CD1c-positive myeloid dendritic cell (primary cell): ENCODE measurements at regions not wholly inside any gene's neighbourhood (a gene's known extent, or its start where the extent isn't known, plus 50 kb on each side); places are given as distances from the start of the nearest gene placed in this dataset.

Source experiments
- DNase-seq: peaks from one replicate; pipeline ENCODE4 v3.0.0-alpha.2; 2016; ENCODE audit errors: extremely low spot score

DNA sequence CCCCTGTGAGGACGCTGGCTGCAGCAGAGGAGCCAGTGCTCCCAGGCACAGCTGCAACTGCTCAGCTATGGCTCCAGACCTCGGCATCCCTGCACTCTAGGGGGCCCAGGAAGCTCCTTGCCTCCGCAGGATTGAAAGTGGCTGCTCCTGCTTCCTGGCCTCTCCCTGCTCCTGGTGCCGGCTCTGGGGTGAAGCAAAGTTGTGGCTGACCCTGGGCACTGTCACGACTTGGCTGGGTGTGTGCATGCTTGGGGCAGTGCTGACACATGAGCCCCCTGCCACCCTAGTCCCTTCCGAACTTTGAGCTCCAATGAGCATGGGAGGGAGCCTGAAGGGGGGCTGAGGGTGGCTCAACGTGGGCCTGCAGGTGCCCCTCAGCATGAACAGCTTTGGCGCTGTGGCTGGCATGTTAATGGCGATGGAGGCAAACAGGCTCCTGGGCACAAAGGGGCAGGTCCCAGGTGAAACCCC lies 1512.2 kb downstream of the KCNT2 start:
- DNase-seq = no peak

DNA sequence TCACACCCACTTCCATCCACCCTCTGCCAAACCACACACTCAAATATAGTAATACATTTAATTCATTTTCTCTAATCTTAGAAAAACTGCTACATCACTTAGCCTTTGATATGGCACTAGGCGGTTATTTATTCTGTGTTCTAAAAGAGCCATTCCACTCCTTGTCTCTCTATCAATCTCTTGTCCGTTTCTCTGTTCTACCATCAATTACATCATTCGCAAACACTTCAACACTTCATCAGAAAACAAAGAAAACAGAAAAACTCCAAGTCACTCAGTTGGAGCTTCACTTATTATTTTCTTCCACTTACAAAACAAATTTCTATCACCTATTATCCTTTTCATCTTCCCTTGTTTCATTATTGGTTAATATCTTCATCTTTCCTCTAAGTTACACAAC lies 1523.0 kb downstream of the KCNT2 start:
- no peak for DNase-seq

DNA sequence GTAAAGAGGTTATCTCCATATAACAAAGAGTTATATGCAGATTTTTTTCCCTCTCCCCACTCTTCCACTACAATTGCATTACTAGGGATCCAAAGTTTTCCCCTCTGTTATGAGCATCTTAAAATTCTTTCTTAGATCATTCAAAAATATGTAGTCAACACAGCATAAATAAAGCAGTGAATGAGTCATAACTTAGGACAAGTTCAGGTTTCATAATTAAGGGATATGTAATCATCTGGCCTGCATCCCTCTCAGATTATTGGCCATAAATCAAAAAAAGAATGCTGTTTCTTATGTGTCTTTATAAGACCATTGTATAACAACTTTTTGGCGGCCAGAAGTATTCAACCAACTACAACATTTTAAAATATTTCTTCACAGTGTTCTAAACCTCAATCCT lies 1526.1 kb downstream of the KCNT2 start:
- DNase-seq = no peak

DNA sequence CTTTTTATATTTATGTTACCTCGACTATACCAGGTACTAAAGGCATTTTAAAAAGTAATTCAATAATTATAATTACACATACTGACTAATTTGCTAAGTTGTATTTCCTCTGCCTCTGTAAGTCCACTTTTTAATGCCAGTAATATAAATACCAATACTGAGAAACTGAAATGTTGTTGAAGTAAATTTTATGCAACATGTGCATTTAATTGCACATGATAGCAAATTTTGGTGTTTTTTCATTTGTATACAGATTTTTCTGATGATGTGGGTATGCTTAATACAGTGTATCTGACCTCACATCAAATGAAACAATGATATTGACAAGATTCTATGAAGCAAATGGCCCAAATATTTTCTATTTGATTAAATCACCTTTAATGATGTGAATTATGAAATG lies 1531.6 kb downstream of the KCNT2 start:
- no peak for DNase-seq

DNA sequence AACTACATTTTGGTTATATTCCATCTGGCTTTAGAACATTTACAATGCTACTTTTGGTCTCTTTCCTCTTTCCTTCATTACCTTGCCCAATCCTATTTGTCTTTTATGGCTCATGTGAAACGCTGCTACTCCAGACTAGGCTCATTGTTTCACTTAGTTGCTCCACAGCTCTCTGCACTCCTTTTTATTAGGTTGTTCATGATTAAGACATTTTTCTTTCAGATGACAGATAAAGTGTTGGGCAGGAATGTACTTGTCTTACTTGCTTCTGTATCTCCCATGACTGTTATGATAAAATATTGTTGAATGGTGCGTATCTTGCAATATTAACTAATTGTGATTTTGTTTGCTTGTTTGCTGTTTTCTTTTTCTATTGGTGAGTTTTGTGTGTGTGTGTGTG lies 1532.3 kb downstream of the KCNT2 start:
- DNase-seq = no peak

- DNase-seq = no peak
Measured at GRCh38 chr1:195071461-195071860, 1536.8 kb downstream of the KCNT2 start.

GRCh38 chr1:195065437-195065836 lies 1542.8 kb downstream of the KCNT2 start:
- DNase-seq = no peak

GRCh38 chr1:195064358-195064757 lies 1543.9 kb downstream of the KCNT2 start:
- DNase-seq = no peak

- DNase-seq = no peak
Measured at GRCh38 chr1:195054217-195054687, 1554.0 kb downstream of the KCNT2 start.

GRCh38 chr1:195053478-195053877 lies 1554.8 kb downstream of the KCNT2 start:
- DNase-seq = no peak

DNA sequence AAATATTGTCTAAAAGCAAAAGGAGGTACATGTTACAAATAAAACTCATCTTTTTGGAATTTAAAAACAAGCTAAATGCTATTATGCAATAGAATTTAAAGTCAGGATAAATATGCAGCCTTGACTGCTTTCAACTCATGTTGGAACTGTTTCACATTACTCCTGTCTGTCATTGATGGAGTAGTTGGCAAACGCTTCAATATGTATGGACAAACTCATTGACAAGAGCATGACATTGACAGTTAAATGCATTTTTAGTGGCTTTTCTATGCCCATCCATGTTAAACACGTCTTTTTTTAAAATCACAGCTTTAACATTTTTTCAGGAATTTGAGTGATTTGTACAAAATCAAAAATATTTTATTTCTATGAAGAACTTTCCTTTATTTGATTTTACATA lies 1560.5 kb downstream of the KCNT2 start:
- DNase-seq = no peak

- no peak for DNase-seq
Measured at GRCh38 chr1:195045072-195045471, 1563.2 kb downstream of the KCNT2 start.

DNA sequence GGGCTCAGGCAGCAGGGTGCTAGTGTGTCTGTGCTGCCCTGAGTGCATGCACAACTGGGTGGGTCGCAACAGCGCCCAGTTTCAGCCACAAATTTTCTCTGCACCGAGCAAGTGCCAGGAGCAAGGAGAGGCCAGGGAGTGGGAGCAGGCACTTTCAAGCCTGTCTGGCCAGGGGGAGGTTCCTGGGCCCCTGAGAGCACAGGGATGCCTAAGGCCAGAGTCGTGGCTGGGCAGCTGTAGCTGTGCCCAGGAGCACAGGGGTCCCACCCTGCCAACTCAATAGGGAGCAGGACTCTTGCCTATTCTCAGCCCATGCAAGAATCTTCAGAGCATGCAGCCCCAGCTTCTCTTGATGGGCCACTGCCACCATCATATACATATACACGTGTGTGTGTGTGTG lies 1577.4 kb downstream of the KCNT2 start:
- no peak for DNase-seq

GRCh38 chr1:195026792-195027191 lies 1581.4 kb downstream of the KCNT2 start:
- no peak for DNase-seq

GRCh38 chr1:195019385-195019784 lies 1588.9 kb downstream of the KCNT2 start:
- DNase-seq = no peak

GRCh38 chr1:195012995-195013394 lies 1595.2 kb downstream of the KCNT2 start:
- no peak for DNase-seq

DNA sequence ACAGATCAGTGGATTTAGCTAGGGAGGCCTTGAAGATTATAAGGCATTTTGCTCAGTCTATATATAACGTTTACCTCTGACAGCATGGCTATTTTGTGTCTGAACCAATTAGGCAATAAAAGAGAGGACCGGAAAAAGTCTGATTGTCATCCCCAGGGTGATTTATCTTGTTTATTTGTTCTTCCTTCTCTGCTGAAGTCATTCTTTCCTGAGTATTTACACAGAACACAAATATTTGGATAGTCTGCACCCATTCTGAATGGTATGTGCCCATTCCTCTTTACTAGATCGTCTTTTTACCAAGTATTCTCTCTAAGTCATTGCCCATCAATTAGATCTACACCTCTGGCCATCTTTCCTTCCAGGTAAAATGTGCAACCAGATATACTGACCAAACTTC lies 1602.9 kb downstream of the KCNT2 start:
- no peak for DNase-seq

GRCh38 chr1:194990483-194990882 lies 1617.8 kb downstream of the KCNT2 start:
- DNase-seq = no peak

DNA sequence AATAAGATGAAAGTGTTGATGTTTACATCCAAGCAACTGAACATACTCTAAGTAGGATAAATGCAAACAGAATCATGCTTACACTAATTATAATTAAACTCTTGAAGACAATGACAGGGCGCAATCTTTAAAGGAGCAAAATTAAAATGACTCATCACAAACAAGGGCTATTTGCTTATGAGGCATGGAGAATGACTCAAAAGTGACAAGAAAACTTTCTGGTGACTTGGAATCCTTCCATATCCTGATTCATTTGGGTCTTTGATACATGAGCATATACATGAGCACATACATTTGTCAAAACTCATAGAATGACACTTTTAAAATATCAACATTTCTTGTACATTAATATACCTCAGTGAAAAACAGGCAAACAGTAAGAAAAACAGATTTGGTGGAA lies 1632.3 kb downstream of the KCNT2 start:
- DNase-seq = no peak

GRCh38 chr1:194968916-194969315 lies 1639.3 kb downstream of the KCNT2 start:
- no peak for DNase-seq

DNA sequence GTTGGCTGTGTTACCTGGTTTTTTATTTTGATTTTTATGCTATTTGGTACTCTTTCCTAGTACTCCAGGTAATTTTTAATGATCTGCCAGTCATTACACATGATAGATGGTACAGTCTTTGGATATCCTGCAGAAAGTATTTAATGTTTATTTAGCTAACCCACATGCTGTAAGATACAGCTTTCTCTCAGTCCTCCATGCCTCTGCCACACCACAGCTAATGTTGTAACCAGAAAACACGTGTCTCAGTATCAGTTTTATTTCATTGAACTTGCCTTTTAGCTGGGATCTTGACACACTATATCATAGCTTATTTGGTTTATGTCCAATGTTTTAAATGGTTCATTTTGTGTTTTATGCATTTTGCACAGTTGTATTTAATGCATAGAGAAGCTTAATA lies 1648.4 kb downstream of the KCNT2 start:
- DNase-seq = no peak

- no peak for DNase-seq
Measured at GRCh38 chr1:194952171-194952570, 1656.1 kb downstream of the KCNT2 start.

GRCh38 chr1:194950584-194950983 lies 1657.7 kb downstream of the KCNT2 start:
- no peak for DNase-seq

DNA sequence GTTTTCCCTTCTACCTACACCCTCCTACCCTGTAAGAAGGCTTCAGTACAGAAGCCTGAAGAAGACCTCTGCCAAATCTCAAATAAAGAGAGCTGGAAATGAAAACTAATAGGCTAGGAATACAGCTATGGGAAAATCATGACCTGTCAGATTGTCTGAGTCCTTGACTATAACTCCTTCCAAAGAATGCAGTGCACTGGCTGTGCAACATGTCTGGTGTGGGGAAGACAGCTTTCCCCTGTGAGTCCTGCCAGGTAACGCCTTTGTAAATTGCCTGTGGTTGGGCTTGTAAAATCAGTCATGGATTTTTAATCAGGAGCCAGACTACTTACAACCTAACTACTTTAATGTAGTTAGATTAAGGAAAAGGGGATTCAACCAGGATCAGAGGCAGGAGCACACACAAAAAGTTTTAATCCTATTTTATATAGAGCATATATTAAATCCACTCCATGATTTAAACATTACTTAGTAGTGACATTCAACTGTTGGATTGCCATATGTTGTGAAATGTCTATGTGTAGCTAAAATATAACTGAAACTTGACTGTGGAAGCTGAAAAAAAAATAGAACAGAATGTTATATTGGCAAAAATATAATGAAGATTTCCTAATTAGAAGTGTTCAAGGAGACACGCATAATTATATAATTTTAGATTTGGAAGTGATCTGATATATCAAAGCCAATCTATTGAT lies 1667.8 kb downstream of the KCNT2 start:
- no peak for DNase-seq
